NCI-H524 treated with DMSO at 0.1 percent for 48 hours (cell line): ENCODE measurements at regions not wholly inside any gene's neighbourhood (a gene's known extent, or its start where the extent isn't known, plus 50 kb on each side); places are given as distances from the start of the nearest gene placed in this dataset.
"Not testable (repeated sequence)": the region's sequence is repeated elsewhere in the genome, so short reads cannot be mapped to it uniquely, and the experiment has no call there.

Source experiments
- DNase-seq: peaks from one replicate; lab custom pipeline; 2025; lab: John Stamatoyannopoulos, UW

- no peak for DNase-seq
Measured at GRCh38 chr11:106495046-106495445, 417.6 kb downstream of the AASDHPPT start.

GRCh38 chr11:106496677-106497076, 419.2 kb downstream of the AASDHPPT start:
- no peak for DNase-seq

- no peak for DNase-seq
Measured at GRCh38 chr11:106497321-106497720, 419.9 kb downstream of the AASDHPPT start.

GRCh38 chr11:106497822-106498221, 420.4 kb downstream of the AASDHPPT start:
- no peak for DNase-seq

- DNase-seq = no peak
Measured at GRCh38 chr11:106503901-106504300, 426.4 kb downstream of the AASDHPPT start.

GRCh38 chr11:106507645-106508306, 430.3 kb downstream of the AASDHPPT start:
- DNase-seq = no peak

- DNase-seq = no peak
Measured at GRCh38 chr11:106514706-106515105, 437.2 kb downstream of the AASDHPPT start.

GRCh38 chr11:106517426-106517825, 440.0 kb downstream of the AASDHPPT start:
- DNase-seq = peak; percentile 18

- DNase-seq = no peak
Measured at GRCh38 chr11:106520146-106520912, 442.9 kb downstream of the AASDHPPT start.

- DNase-seq = no peak
Measured at GRCh38 chr11:106520920-106521319, 443.5 kb downstream of the AASDHPPT start.

- peak; percentile 31 for DNase-seq
Measured at GRCh38 chr11:106523171-106523570, 445.7 kb downstream of the AASDHPPT start.

GRCh38 chr11:106523921-106524320, 446.5 kb downstream of the AASDHPPT start:
- DNase-seq = peak; percentile 26

GRCh38 chr11:106524436-106524835, 447.0 kb downstream of the AASDHPPT start:
- peak; percentile 62 for DNase-seq

- not testable (repeated sequence) for DNase-seq
Measured at GRCh38 chr11:106531648-106532047, 454.2 kb downstream of the AASDHPPT start.

GRCh38 chr11:106533046-106533445, 455.6 kb downstream of the AASDHPPT start:
- DNase-seq = no peak

GRCh38 chr11:106540001-106540400, 462.5 kb downstream of the AASDHPPT start:
- no peak for DNase-seq

GRCh38 chr11:106548406-106548805, 469.9 kb downstream of the GUCY1A2 start:
- DNase-seq = no peak

- DNase-seq = no peak
Measured at GRCh38 chr11:106551744-106552673, 466.3 kb downstream of the GUCY1A2 start.

GRCh38 chr11:106552694-106553203, 465.5 kb downstream of the GUCY1A2 start:
- no peak for DNase-seq

- DNase-seq = no peak
Measured at GRCh38 chr11:106553304-106553703, 465.0 kb downstream of the GUCY1A2 start.

GRCh38 chr11:106555566-106556250, 462.6 kb downstream of the GUCY1A2 start:
- not testable (repeated sequence) for DNase-seq

- DNase-seq = no peak
Measured at GRCh38 chr11:106565326-106565725, 452.9 kb downstream of the GUCY1A2 start.
